Kidney epithelial cell (primary cell): ENCODE measurements at regions not wholly inside any gene's neighbourhood (a gene's known extent, or its start where the extent isn't known, plus 50 kb on each side); places are given as distances from the start of the nearest gene placed in this dataset.

Experiments
- DNase-seq: peaks from one replicate; pipeline ENCODE4 v3.0.0-alpha.2; 2010; ENCODE audit warnings: low read depth
- H3K27me3 ChIP-seq: 2 replicates; pipeline ENCODE4 v1.6.0; 2011; ENCODE audit warnings: low read length; ENCODE audit not compliant: control insufficient read depth, insufficient read depth
- H3K36me3 ChIP-seq: 2 replicates; pipeline ENCODE4 v1.5.1; 2011; ENCODE audit warnings: low read length; ENCODE audit not compliant: control insufficient read depth, insufficient read depth
- H3K4me3 ChIP-seq: 2 replicates; pipeline ENCODE4 v1.5.1; 2011; ENCODE audit warnings: low read depth, mild to moderate bottlenecking, control low read depth, low read length
- TF ChIP-seq, protein P1 (sequence below): IDR thresholded peaks from 2 replicates; pipeline ENCODE4 v1.5.1; 2011; ENCODE audit warnings: mild to moderate bottlenecking, moderate library complexity, low read length, control low read depth, inconsistent platforms; ENCODE audit not compliant: insufficient read depth, poor library complexity, severe bottlenecking

DNA sequence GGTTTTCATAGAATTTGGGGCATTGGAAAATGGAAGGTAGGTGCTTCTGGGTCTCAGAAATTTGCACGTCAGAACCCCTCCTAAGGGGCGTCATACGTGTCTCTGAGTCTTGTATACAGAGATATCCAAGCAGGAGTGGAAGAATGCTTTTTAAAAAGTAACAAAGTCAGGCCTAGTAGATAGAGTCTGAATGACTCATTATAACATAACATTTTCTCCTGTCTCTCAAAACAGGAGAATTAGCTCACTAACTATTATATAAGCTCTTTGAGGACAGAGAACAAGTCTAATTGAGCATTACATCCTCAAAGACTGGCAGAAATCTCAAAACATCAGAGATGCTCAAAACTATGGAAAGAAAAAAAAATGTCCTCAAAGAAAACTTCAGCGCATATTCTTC is 86.1 kb upstream of the CCL2 start:
- TF ChIP-seq, protein P1, sequence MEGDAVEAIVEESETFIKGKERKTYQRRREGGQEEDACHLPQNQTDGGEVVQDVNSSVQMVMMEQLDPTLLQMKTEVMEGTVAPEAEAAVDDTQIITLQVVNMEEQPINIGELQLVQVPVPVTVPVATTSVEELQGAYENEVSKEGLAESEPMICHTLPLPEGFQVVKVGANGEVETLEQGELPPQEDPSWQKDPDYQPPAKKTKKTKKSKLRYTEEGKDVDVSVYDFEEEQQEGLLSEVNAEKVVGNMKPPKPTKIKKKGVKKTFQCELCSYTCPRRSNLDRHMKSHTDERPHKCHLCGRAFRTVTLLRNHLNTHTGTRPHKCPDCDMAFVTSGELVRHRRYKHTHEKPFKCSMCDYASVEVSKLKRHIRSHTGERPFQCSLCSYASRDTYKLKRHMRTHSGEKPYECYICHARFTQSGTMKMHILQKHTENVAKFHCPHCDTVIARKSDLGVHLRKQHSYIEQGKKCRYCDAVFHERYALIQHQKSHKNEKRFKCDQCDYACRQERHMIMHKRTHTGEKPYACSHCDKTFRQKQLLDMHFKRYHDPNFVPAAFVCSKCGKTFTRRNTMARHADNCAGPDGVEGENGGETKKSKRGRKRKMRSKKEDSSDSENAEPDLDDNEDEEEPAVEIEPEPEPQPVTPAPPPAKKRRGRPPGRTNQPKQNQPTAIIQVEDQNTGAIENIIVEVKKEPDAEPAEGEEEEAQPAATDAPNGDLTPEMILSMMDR = no peak

DNA sequence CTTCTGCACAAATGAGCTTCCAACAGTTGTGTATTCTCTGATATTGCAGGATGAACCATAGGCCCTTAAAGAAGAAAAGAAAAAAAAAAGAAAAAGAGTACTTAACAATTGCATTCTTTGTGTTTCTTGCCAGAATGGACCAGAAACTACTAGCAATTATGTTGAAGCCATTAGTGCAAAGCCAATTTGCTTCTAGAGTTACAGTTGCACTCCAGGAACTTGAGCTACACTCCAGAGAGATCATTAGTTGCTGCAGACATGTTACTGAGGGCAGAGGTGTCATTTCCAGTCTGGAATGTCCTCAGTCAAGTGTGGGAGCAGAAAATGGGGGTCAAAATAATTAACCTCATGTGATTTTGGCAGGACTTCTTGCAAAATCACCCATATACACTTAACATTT is 85.6 kb upstream of the CCL2 start:
- Histone ChIP-seq H3K36me3 (no peaks in the 10 kb centered on the region), H3K27me3 (no peaks in the 10 kb centered on the region), H3K4me3 (no peak overlapping the region)
- TF ChIP-seq, protein P1 = no peak
- DNase-seq = no peak

More for the DNA sequence above, 86.1 kb upstream of the CCL2 start:
- Histone ChIP-seq H3K4me3 (no peak overlapping the region), H3K36me3 (no peaks in the 10 kb centered on the region), H3K27me3 (no peaks in the 10 kb centered on the region)
- DNase-seq = no peak

DNA sequence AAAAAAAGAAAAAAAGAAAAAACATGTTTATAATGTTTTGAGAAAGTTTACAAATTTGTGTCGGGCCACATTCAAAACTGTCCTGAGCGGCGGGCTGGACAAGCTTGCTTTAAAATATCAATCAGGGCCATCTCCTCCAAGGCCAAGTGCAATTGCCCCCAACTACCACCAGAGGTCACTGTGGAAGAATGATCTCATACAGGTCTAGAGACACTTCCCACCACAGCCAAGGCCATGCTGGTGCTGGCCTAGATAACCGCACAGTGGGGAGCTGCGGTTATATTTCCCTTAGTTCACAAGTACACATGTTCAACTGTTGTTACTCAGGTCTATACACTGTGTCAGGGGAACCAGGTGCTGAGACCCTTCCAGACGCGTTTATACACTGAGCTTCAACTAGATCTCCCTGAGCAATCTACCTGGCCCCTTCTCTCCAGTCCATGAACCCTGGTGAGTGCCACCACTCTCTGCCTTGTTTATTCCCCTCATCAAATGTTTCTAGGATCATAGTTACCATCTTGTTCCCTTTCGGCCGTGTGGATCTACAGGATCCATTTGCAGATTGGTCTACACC is 83.8 kb upstream of the CCL2 start:
- TF ChIP-seq, protein P1 = peak; percentile 87
- Histone ChIP-seq H3K27me3 (no peaks in the 10 kb centered on the region), H3K4me3 (no peak overlapping the region), H3K36me3 (no peaks in the 10 kb centered on the region)
- DNase-seq = no peak

DNA sequence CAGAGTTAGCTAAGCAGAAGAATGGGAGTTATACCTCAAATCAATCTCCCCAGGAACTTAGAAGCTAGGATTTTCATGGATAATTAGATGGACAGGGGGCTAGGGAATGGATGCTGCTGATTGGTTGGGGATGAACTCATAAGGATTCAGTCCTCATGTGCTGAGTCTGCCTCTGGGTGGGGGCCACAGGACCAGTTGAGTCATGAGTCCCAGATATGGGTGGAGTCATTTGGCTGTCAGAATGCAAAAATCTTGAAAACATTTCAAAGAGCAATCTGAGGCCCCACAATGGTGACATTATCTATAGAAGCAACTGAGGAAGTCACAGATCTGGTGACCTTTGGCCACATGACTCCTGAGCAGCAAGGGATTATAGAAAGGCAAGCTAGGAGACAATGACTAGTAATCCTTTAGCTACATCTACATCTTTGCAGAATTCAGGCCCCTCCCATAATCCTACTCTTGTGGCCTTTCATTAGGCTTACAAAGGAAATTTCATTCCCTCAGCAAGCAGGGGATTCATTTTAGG is 82.6 kb upstream of the CCL2 start:
- Histone ChIP-seq H3K27me3 (no peaks in the 10 kb centered on the region), H3K4me3 (no peak overlapping the region), H3K36me3 (no peaks in the 10 kb centered on the region)
- TF ChIP-seq, protein P1 = no peak
- DNase-seq = no peak

DNA sequence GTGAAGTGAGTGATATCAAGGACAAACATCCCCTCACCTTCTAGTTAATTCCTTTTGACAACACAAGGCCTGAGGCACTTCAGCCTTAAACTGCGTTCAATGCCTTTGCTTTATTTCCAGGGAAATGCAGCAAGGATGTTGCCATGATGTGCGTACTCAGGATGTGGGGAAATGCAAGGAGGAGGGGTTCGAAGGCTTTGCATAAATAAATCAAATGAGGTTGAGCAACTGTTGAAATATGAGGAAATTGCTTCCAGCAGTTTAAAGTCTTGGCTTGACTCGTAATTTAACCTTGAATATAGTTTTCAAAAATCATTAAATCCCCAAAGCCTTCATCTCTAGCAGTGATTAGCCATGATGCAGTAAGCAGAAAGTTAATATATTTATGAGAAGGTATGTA is 81.8 kb upstream of the CCL2 start:
- Histone ChIP-seq H3K27me3 (no peaks in the 10 kb centered on the region), H3K4me3 (no peak overlapping the region), H3K36me3 (no peaks in the 10 kb centered on the region)
- DNase-seq = no peak
- TF ChIP-seq, protein P1 = no peak

DNA sequence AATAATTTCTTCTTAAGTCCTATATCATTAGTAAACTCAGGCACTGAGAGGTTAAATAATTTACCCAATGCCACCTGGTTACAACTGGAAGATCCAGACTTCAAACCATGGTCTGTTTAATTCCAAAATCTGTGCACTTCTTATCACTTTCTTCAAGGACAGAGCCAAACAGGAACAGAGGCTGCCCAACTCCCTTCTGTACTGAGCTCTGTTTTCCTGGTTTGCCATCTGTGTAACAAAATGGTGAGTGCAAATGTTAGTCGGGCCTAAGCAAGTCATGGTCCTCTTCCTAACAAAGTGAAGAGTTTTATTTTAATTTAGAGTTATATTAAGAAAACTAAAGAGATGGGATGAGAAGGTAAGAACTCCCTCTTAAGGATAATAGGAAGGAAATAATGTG is 80.6 kb upstream of the CCL2 start:
- no peaks in the 10 kb centered on the region for H3K27me3 ChIP-seq
- no peak for DNase-seq
- no peak overlapping the region for H3K4me3 ChIP-seq
- TF ChIP-seq, protein P1 = no peak
- no peaks in the 10 kb centered on the region for H3K36me3 ChIP-seq
